ENCODE measurements at regions not wholly inside any gene's neighbourhood (a gene's known extent, or its start where the extent isn't known, plus 50 kb on each side); places are given as distances from the start of the nearest gene placed in this dataset.

DNA sequence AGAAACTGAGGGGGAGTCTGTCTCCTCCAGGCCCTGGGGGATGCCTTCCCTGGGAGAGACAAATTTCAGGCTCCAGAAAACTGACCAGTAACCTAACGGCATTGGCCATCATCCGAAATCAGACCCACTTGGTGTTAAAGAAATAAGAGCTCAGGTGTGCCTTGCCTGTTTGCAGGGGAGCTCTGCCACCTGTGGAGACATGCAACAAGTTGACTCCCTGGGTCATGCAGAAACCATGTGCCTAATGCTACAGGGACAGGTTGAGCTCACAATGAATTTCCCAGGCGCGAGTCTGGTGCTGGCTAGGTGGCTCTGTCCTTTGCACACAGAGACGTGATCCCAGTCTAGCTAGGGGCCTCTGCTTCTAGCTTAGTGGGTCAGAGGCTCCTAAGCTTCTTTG, 95.8 kb upstream of the KIT start:
- no peak for TF ChIP-seq EZH2 (optimal IDR thresholded peaks at IDR 0.05; ENCODE audit: low read depth, low read length)
- TF ChIP-seq, protein P1, sequence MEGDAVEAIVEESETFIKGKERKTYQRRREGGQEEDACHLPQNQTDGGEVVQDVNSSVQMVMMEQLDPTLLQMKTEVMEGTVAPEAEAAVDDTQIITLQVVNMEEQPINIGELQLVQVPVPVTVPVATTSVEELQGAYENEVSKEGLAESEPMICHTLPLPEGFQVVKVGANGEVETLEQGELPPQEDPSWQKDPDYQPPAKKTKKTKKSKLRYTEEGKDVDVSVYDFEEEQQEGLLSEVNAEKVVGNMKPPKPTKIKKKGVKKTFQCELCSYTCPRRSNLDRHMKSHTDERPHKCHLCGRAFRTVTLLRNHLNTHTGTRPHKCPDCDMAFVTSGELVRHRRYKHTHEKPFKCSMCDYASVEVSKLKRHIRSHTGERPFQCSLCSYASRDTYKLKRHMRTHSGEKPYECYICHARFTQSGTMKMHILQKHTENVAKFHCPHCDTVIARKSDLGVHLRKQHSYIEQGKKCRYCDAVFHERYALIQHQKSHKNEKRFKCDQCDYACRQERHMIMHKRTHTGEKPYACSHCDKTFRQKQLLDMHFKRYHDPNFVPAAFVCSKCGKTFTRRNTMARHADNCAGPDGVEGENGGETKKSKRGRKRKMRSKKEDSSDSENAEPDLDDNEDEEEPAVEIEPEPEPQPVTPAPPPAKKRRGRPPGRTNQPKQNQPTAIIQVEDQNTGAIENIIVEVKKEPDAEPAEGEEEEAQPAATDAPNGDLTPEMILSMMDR (IDR thresholded peaks at IDR 0.05; ENCODE audit: low read length): no peak
